GM12878 (cell line): ENCODE measurements at regions not wholly inside any gene's neighbourhood (a gene's known extent, or its start where the extent isn't known, plus 50 kb on each side); places are given as distances from the start of the nearest gene placed in this dataset.

Source experiments
- ATAC-seq: fragments of 200-7000 bp; cut with Tn5 transposase; 3 replicates; pipeline ENCODE4 v1.9.1; 2020; ENCODE audit warnings: mild to moderate bottlenecking, moderate library complexity
- BruUV-seq: library from RNA; stranded (reverse); fragments of 400-500 nt; replicated peaks from 2 replicates; lab custom pipeline; 2021; lab: Mats Ljungman, UMichigan
- CTCF ChIA-PET: fragments of 300-600 bp; sonication (Branson Sonifier 250); formaldehyde crosslinking; extraction: SDS; loops from one replicate; lab custom pipeline; 2021; ENCODE audit warnings: inconsistent platforms; lab: Yijun Ruan, JAX
- POLR2A ChIA-PET: fragments of 350-600 bp; formaldehyde crosslinking; extraction: SDS; loops from one replicate; lab custom pipeline; 2021; ENCODE audit warnings: inconsistent platforms; lab: Charles Lee
- RAD21 ChIA-PET: fragments of 300-600 bp; sonication (Branson Sonifier 250); formaldehyde crosslinking; loops from one replicate; lab custom pipeline; 2023; ENCODE audit warnings: antibody characterized with exemption; ENCODE audit not compliant: unreplicated experiment; lab: Charles Lee
- SMC1A ChIA-PET: fragments of 300-600 bp; sonication (Branson Sonifier 250); formaldehyde crosslinking; loops from one replicate; lab custom pipeline; 2023; ENCODE audit not compliant: unreplicated experiment, uncharacterized antibody; lab: Charles Lee
- DNase-seq: peaks from one replicate; pipeline ENCODE4 v3.0.0-alpha.2; 2011; ENCODE audit warnings: low read depth, low spot score
- FAIRE-seq: peaks from 3 replicates; lab custom pipeline; 2011; peaks lifted over from hg19 to GRCh38; lab: Jason Lieb, UNC
- H2AFZ ChIP-seq: 2 replicates; pipeline ENCODE4 v1.6.0; 2011; ENCODE audit warnings: low read depth, low read length, control low read depth; ENCODE audit not compliant: control insufficient read depth
- H3K27ac ChIP-seq: 2 replicates; pipeline ENCODE4 v1.5.1; 2011; ENCODE audit warnings: control low read depth; ENCODE audit not compliant: control insufficient read depth, insufficient read depth
- H3K27me3 ChIP-seq, 2 experiments: replicated peaks in 1 of 2; 2 replicates each; pipeline versions ENCODE4 v1.6.0 to v1.6.1; 2011; ENCODE audit warnings: low read length in 1 of 2; ENCODE audit not compliant: control insufficient read depth in 2 of 2, insufficient read depth in 2 of 2
- H3K36me3 ChIP-seq, 2 experiments: 2 replicates each; pipeline ENCODE4 v1.5.1; 2011; ENCODE audit warnings: low read length in 1 of 2; ENCODE audit not compliant: control insufficient read depth in 2 of 2, insufficient read depth in 2 of 2
- H3K4me1 ChIP-seq: 2 replicates; pipeline ENCODE4 v1.6.1; 2011; ENCODE audit warnings: mild to moderate bottlenecking, low read length, moderate library complexity, mixed read lengths; ENCODE audit not compliant: control insufficient read depth, insufficient read depth
- H3K4me2 ChIP-seq: 2 replicates; pipeline ENCODE4 v1.6.0; 2011; ENCODE audit warnings: control low read depth; ENCODE audit not compliant: control insufficient read depth, insufficient read depth
- H3K4me3 ChIP-seq: fragments of 200-600 bp; sonication (generic); 2 replicates; pipeline ENCODE4 v1.5.1; 2016
- H3K79me2 ChIP-seq: 2 replicates; pipeline ENCODE4 v1.6.0; 2011; ENCODE audit warnings: low read length; ENCODE audit not compliant: control insufficient read depth, insufficient read depth
- H3K9ac ChIP-seq: 2 replicates; pipeline ENCODE4 v1.8.0; 2011; ENCODE audit warnings: low read length, control low read depth, mixed read lengths; ENCODE audit not compliant: control insufficient read depth, insufficient read depth
- H3K9me3 ChIP-seq: replicated peaks from 3 replicates; pipeline ENCODE4 v1.5.1; 2011; ENCODE audit warnings: mild to moderate bottlenecking, low read length; ENCODE audit not compliant: control insufficient read depth, insufficient read depth
- H4K20me1 ChIP-seq: 2 replicates; pipeline ENCODE4 v1.6.0; 2011; ENCODE audit not compliant: control insufficient read depth, insufficient read depth
- ATF3 ChIP-seq: IDR thresholded peaks from 2 replicates; pipeline ENCODE4 v1.6.1; 2011; ENCODE audit warnings: low read depth, mild to moderate bottlenecking, low read length, moderate library complexity, borderline replicate concordance; ENCODE audit errors: extremely low read depth
- BCL3 ChIP-seq: IDR thresholded peaks from 2 replicates; pipeline ENCODE4 v1.6.1; 2011; ENCODE audit warnings: borderline replicate concordance, low read depth, mild to moderate bottlenecking, moderate library complexity, low read length; ENCODE audit not compliant: insufficient read depth, poor library complexity, severe bottlenecking
- BMI1 ChIP-seq: fragments of 450-650 bp; IDR thresholded peaks from 2 replicates; pipeline ENCODE4 v1.6.1; 2016; ENCODE audit warnings: mild to moderate bottlenecking, moderate library complexity, borderline replicate concordance
- CBFB ChIP-seq: IDR thresholded peaks from 2 replicates; pipeline ENCODE4 v1.6.1; 2016; ENCODE audit warnings: antibody characterized with exemption, low read depth
- CHD1 ChIP-seq: IDR thresholded peaks from 2 replicates; pipeline ENCODE4 v1.6.1; 2012; ENCODE audit warnings: low read depth, low read length, improper control_type of control experiment
- ETV6 ChIP-seq, 2 experiments: fragments of 450-650 bp in 1 of 2; IDR thresholded peaks in 1 of 2; conservative IDR thresholded peaks in 1 of 2; 2 replicates each; pipeline ENCODE4 v1.6.1; 2014; ENCODE audit warnings: antibody characterized with exemption in 1 of 2, borderline replicate concordance in 1 of 2, low read depth in 1 of 2, mild to moderate bottlenecking in 1 of 2, moderate library complexity in 1 of 2
- HDAC6 ChIP-seq: fragments of 200-600 bp; sonication (generic); IDR thresholded peaks from one replicate; pipeline ENCODE4 v1.8.0; 2017; ENCODE audit warnings: antibody characterized with exemption; ENCODE audit not compliant: unreplicated experiment
- IKZF1 ChIP-seq: fragments of 450-650 bp; conservative IDR thresholded peaks from 2 replicates; pipeline ENCODE4 v1.6.1; 2017; ENCODE audit warnings: antibody characterized with exemption, mild to moderate bottlenecking
- KAT2A ChIP-seq: conservative IDR thresholded peaks from 2 replicates; pipeline ENCODE4 v1.6.1; 2011; ENCODE audit warnings: low read depth, low read length; ENCODE audit not compliant: control insufficient read depth
- NR2C1 ChIP-seq: fragments of 450-650 bp; IDR thresholded peaks from 2 replicates; pipeline ENCODE4 v1.6.1; 2017; ENCODE audit warnings: antibody characterized with exemption, mild to moderate bottlenecking, moderate library complexity
- SMAD5 ChIP-seq: IDR thresholded peaks from 2 replicates; pipeline ENCODE4 v1.6.1; 2016; ENCODE audit warnings: antibody characterized with exemption, low read depth
- SP1 ChIP-seq: IDR thresholded peaks from one replicate; pipeline ENCODE4 v1.6.1; 2011; ENCODE audit warnings: low read depth, low read length
- SRF ChIP-seq, 2 experiments: IDR thresholded peaks; 2 replicates each; pipeline ENCODE4 v1.6.1; 2011; ENCODE audit warnings: low read depth in 2 of 2, low read length in 2 of 2, mild to moderate bottlenecking in 1 of 2, moderate library complexity in 1 of 2
- STAT1 ChIP-seq: fragments of 450-650 bp; conservative IDR thresholded peaks from 2 replicates; pipeline ENCODE4 v1.6.1; 2014; ENCODE audit warnings: antibody characterized with exemption, mild to moderate bottlenecking
- YBX1 ChIP-seq: fragments of 450-650 bp; IDR thresholded peaks from 2 replicates; pipeline ENCODE4 v1.6.1; 2016; ENCODE audit warnings: antibody characterized with exemption
- ZBTB33 ChIP-seq: fragments of 450-650 bp; IDR thresholded peaks from 2 replicates; pipeline ENCODE4 v1.6.1; 2017; ENCODE audit warnings: mild to moderate bottlenecking
- ZSCAN29 ChIP-seq: fragments of 450-650 bp; IDR thresholded peaks from 2 replicates; pipeline ENCODE4 v1.6.1; 2017; ENCODE audit warnings: mild to moderate bottlenecking, moderate library complexity
- WGBS: methylation state at CpG from one replicate; pipeline ENCODE4 v1.1.6; 2016; ENCODE audit warnings: low lambda C conversion rate; ENCODE audit not compliant: insufficient replicate concordance, insufficient coverage; ENCODE audit errors: missing lambda C conversion rate; 5-methylcytosine and 5-hydroxymethylcytosine counted together
- in situ Hi-C: fragments of 300-500 bp; cut with MboI; formaldehyde crosslinking; loops from 9 replicates; pipeline ENCODE4 v1.14.3; 2018; ENCODE audit warnings: mixed read lengths
- intact Hi-C: fragments of 100-400 bp; cut with micrococcal nuclease; formaldehyde crosslinking; loops from one replicate; pipeline ENCODE4 v1.14.2; 2022; ENCODE audit not compliant: unreplicated experiment

GRCh38 chr17:63332286-63332685 lies 113.8 kb downstream of the CYB561 start:
- intact Hi-C loops = no loop called here
- SMC1A ChIA-PET = no interaction called here
- BruUV-seq = no TSS peak
- DNase-seq (no peak), FAIRE-seq (no peak)
- POLR2A ChIA-PET = no interaction called here
- Histone ChIP-seq H3K9me3 (no peaks in the 10 kb centered on the region), H3K4me1 (no peaks in the 10 kb centered on the region), H2AFZ (no peak overlapping the region), H3K27ac (no peak overlapping the region), H3K4me3 (no peak overlapping the region), H3K36me3 (no peaks in the 10 kb centered on the region)
- 35% methylated on average over 2 of the region's 2 CpGs for WGBS
- in situ Hi-C loops = no loop called here
- RAD21 ChIA-PET = no interaction called here
- TF ChIP-seq BMI1 = no peak
- no peak for TF ChIP-seq CHD1
- no peak for TF ChIP-seq KAT2A
- TF ChIP-seq ATF3 = no peak
- TF ChIP-seq SRF (IDR thresholded peaks at IDR 0.05; ENCODE audit: low read depth in 2 of 2, low read length in 2 of 2) = no peak
- TF ChIP-seq ZBTB33 = no peak
- no peak for TF ChIP-seq HDAC6
- no peak for TF ChIP-seq IKZF1
- TF ChIP-seq SP1 = no peak
- no peak for TF ChIP-seq NR2C1
- TF ChIP-seq YBX1 = no peak
- no peak for TF ChIP-seq ZSCAN29
- TF ChIP-seq STAT1 = no peak
- no peak for TF ChIP-seq SMAD5
- TF ChIP-seq BCL3 = no peak
- no peak for TF ChIP-seq ETV6 (conservative IDR thresholded peaks at IDR 0.05 in 1 of 2, IDR thresholded peaks at IDR 0.05 in 1 of 2; ENCODE audit: borderline replicate concordance in 1 of 2, low read depth in 1 of 2)
- no peak for TF ChIP-seq CBFB
- TF ChIP-seq, all 136 proteins: peak for 0
- H4K20me1 ChIP-seq = no peaks in the 10 kb centered on the region
- CTCF ChIA-PET = no interaction called here
- H3K79me2 ChIP-seq = no peaks in the 10 kb centered on the region
- no peak for ATAC-seq
- H3K9ac ChIP-seq = no peak overlapping the region
- H3K27me3 ChIP-seq = no peaks in the 10 kb centered on the region
- no peak overlapping the region for H3K4me2 ChIP-seq
